ENCODE measurements at regions not wholly inside any gene's neighbourhood (a gene's known extent, or its start where the extent isn't known, plus 50 kb on each side); places are given as distances from the start of the nearest gene placed in this dataset.

GRCh38 chr7:93830141-93830925, 60.2 kb downstream of the TFPI2 start:
- no peak for DNase-seq
- H3K27me3 ChIP-seq: no peaks in the 10 kb centered on the region
- H3K27ac ChIP-seq: no peak overlapping the region
- no peaks in the 10 kb centered on the region for H3K4me1 ChIP-seq
- intact Hi-C loops (cut with DNase I; ENCODE audit: low total_unique reads): no loop called here
- H3K36me3 ChIP-seq: no peaks in the 10 kb centered on the region
- 71 to 91% methylated on average over 1 of the region's 1 CpG for WGBS, 2 donors (ENCODE audit: low coverage in 1 of 2)
- no peak overlapping the region for H3K4me3 ChIP-seq
- no peak for TF ChIP-seq POLR2A (IDR thresholded peaks at IDR 0.05)
- no peak for TF ChIP-seq CTCF (IDR thresholded peaks at IDR 0.05)
- TF ChIP-seq POLR2AphosphoS5 (IDR thresholded peaks at IDR 0.05): no peak
- TF ChIP-seq EP300 (IDR thresholded peaks at IDR 0.05; ENCODE audit: low read depth): no peak
- in situ Hi-C loops (cut with MboI; ENCODE audit: low pct_ligation_motif_present in 1 of 4, low pct_unique_long_range_greater_than_20kb in 1 of 4, low sequenced_read_pairs in 3 of 4): no loop called here
- no peaks in the 10 kb centered on the region for H3K9me3 ChIP-seq

DNA sequence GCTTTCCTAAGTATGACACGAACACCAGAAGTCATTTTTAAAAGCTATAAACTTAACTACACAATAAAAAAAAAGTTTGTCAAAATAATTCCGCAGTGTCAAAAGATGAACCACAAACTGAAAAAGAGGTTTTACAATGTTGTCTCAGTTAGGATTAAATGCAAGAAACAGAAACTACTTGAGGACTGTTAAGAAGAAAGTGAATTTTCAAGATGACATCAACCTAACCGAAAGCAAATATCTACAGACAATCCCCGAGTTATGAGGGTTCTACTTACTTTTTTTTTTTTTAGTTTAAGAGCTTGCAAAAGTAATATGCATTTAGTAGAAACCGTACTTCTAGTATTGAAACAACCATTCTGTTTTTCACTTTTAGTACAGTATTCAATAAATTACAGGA, 62.3 kb downstream of the TFPI2 start:
- WGBS, 2 donors (ENCODE audit: low coverage in 1 of 2): 48 to 49% methylated on average over 5 of the region's 5 CpGs
- Histone ChIP-seq H3K9me3 (no peaks in the 10 kb centered on the region), H3K4me3 (no peak overlapping the region), H3K27ac (no peak overlapping the region), H3K27me3 (no peaks in the 10 kb centered on the region), H3K4me1 (no peaks in the 10 kb centered on the region), H3K36me3 (no peaks in the 10 kb centered on the region)
- TF ChIP-seq EP300 (IDR thresholded peaks at IDR 0.05; ENCODE audit: low read depth) (no peak), CTCF (IDR thresholded peaks at IDR 0.05) (no peak)
- intact Hi-C loops (cut with DNase I; ENCODE audit: low total_unique reads): no loop called here
- no peak for DNase-seq
- in situ Hi-C loops (cut with MboI; ENCODE audit: low pct_ligation_motif_present in 1 of 4, low pct_unique_long_range_greater_than_20kb in 1 of 4, low sequenced_read_pairs in 3 of 4): no loop called here

DNA sequence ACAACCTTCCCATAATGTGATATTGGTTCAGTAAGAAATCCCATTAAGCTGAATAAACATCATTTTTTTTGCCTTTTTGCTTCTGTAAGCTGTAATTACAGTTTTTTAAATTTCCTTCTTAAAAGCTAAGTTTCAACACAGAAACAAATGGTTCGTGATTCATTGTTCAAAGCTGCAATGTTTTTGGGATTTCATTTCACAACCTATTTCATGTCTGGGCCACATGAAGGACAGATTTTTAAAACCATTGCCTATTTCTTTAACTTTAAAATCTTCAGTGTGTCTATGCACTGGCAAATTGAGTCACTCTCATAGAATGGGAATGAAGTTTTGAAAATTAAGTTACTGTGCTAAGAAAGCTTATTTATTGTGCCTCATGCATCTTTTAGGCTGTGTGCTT, 66.9 kb downstream of the TFPI2 start:
- Histone ChIP-seq H3K36me3 (no peaks in the 10 kb centered on the region), H3K27ac (no peak overlapping the region), H3K4me3 (no peak overlapping the region), H3K4me1 (no peaks in the 10 kb centered on the region), H3K9me3 (no peaks in the 10 kb centered on the region), H3K27me3 (no peaks in the 10 kb centered on the region)
- in situ Hi-C loops (cut with MboI; ENCODE audit: low pct_ligation_motif_present in 1 of 4, low pct_unique_long_range_greater_than_20kb in 1 of 4, low sequenced_read_pairs in 3 of 4) (no loop called here), intact Hi-C loops (cut with DNase I; ENCODE audit: low total_unique reads) (no loop called here)
- TF ChIP-seq CTCF (IDR thresholded peaks at IDR 0.05): no peak
- TF ChIP-seq EP300 (IDR thresholded peaks at IDR 0.05; ENCODE audit: low read depth): no peak
- TF ChIP-seq POLR2A (IDR thresholded peaks at IDR 0.05): no peak
- TF ChIP-seq POLR2AphosphoS5 (IDR thresholded peaks at IDR 0.05): no peak
- 81 to 100% methylated on average over 1 of the region's 1 CpG for whole genome bisulfite sequencing, 2 donors (ENCODE audit: low coverage in 1 of 2)
- no peak for DNase-seq

GRCh38 chr7:93821463-93821862, 69.1 kb downstream of the TFPI2 start:
- 30 to 42% methylated on average over 1 of the region's 1 CpG for WGBS, 2 donors (ENCODE audit: low coverage in 1 of 2)
- intact Hi-C loops (cut with DNase I; ENCODE audit: low total_unique reads) (no loop called here), in situ Hi-C loops (cut with MboI; ENCODE audit: low pct_ligation_motif_present in 1 of 4, low pct_unique_long_range_greater_than_20kb in 1 of 4, low sequenced_read_pairs in 3 of 4) (no loop called here)
- H3K36me3 ChIP-seq: no peaks in the 10 kb centered on the region
- no peak for DNase-seq
- H3K27me3 ChIP-seq: no peaks in the 10 kb centered on the region
- no peak overlapping the region for H3K4me3 ChIP-seq
- no peaks in the 10 kb centered on the region for H3K4me1 ChIP-seq
- TF ChIP-seq POLR2AphosphoS5 (IDR thresholded peaks at IDR 0.05) (no peak), POLR2A (IDR thresholded peaks at IDR 0.05) (no peak), EP300 (IDR thresholded peaks at IDR 0.05; ENCODE audit: low read depth) (no peak), CTCF (IDR thresholded peaks at IDR 0.05) (no peak)
- no peaks in the 10 kb centered on the region for H3K9me3 ChIP-seq
- H3K27ac ChIP-seq: no peak overlapping the region
